Ascending aorta (tissue), 2 donors: ENCODE measurements at regions not wholly inside any gene's neighbourhood (a gene's known extent, or its start where the extent isn't known, plus 50 kb on each side); places are given as distances from the start of the nearest gene placed in this dataset.

ENCODE experiments used
- DNase-seq, 2 donors: peaks; one replicate each; pipeline ENCODE4 v3.0.0-alpha.2; 2019; ENCODE audit warnings: low spot score in 2 of 2
- H3K27ac ChIP-seq, 2 donors: fragments of 200-600 bp; sonication (generic); one replicate each; pipeline ENCODE4 v1.5.1; 2016 to 2017; ENCODE audit warnings: mild to moderate bottlenecking in 1 of 2
- H3K27me3 ChIP-seq: fragments of 200-600 bp; sonication (generic); one replicate; pipeline ENCODE4 v1.5.1; 2017
- H3K36me3 ChIP-seq, 2 donors: fragments of 200-600 bp; sonication (generic); one replicate each; pipeline ENCODE4 v1.5.1; 2016
- H3K4me1 ChIP-seq, 2 donors: fragments of 200-600 bp; sonication (generic); one replicate each; pipeline ENCODE4 v1.5.1; 2016 to 2017; ENCODE audit warnings: mild to moderate bottlenecking in 1 of 2
- H3K4me3 ChIP-seq, 2 donors: fragments of 200-600 bp; sonication (generic); one replicate each; pipeline ENCODE4 v1.5.1; 2016 to 2017; ENCODE audit warnings: mild to moderate bottlenecking in 1 of 2
- H3K9me3 ChIP-seq, 2 donors: fragments of 200-600 bp; sonication (generic); one replicate each; pipeline ENCODE4 v1.5.1; 2016
- CTCF ChIP-seq, 3 experiments: fragments of 200-600 bp in 2 of 3; fragments of 450-650 bp in 1 of 3; sonication (generic) in 2 of 3; IDR thresholded peaks; one replicate each; pipeline ENCODE4 v1.5.1; 2016 to 2019; ENCODE audit warnings: antibody characterized with exemption in 3 of 3, mild to moderate bottlenecking in 1 of 3, moderate library complexity in 1 of 3
- intact Hi-C: fragments of 100-400 bp; cut with DNase I; formaldehyde crosslinking; loops from one replicate; pipeline ENCODE4 v1.15.1; 2023

GRCh38 chr4:171142045-171142444, 671.2 kb upstream of the GALNTL6 start:
- intact Hi-C loops, result no loop called here
- Histone ChIP-seq H3K9me3 (no peaks in the 10 kb centered on the region), H3K27me3 (no peaks in the 10 kb centered on the region), H3K4me3 (no peak overlapping the region), H3K27ac (no peak overlapping the region), H3K36me3 (no peaks in the 10 kb centered on the region), H3K4me1 (peaks cover 0 to 2% of the 10 kb centered on the region in 2 donors)
- no peak for TF ChIP-seq CTCF (IDR thresholded peaks at IDR 0.05)
- no peak for DNase-seq

- Histone ChIP-seq H3K27ac (peak overlapping the region in 1 of 2 donors; percentile 7), H3K4me3 (no peak overlapping the region)
Measured at GRCh38 chr4:171130256-171130801, 682.9 kb upstream of the GALNTL6 start.

GRCh38 chr4:171118091-171118490, 695.1 kb upstream of the GALNTL6 start:
- Histone ChIP-seq H3K4me3 (no peak overlapping the region), H3K9me3 (peaks cover 9% of the 10 kb centered on the region in 2 donors), H3K27ac (no peak overlapping the region), H3K36me3 (no peaks in the 10 kb centered on the region), H3K27me3 (no peaks in the 10 kb centered on the region), H3K4me1 (no peaks in the 10 kb centered on the region)
- TF ChIP-seq CTCF (IDR thresholded peaks at IDR 0.05), result no peak
- intact Hi-C loops, result no loop called here
- no peak for DNase-seq

More at GRCh38 chr4:171130256-171130801, 682.9 kb upstream of the GALNTL6 start:
- Histone ChIP-seq H3K4me1 (peaks cover 0 to 2% of the 10 kb centered on the region in 2 donors), H3K9me3 (no peaks in the 10 kb centered on the region), H3K36me3 (no peaks in the 10 kb centered on the region), H3K27me3 (no peaks in the 10 kb centered on the region)
- intact Hi-C loops, result no loop called here
- TF ChIP-seq CTCF (IDR thresholded peaks at IDR 0.05), result no peak
- no peak for DNase-seq

- TF ChIP-seq CTCF (IDR thresholded peaks at IDR 0.05), result no peak
- Histone ChIP-seq H3K36me3 (no peaks in the 10 kb centered on the region), H3K4me1 (no peaks in the 10 kb centered on the region), H3K27me3 (no peaks in the 10 kb centered on the region), H3K9me3 (peaks cover 9% of the 10 kb centered on the region in 2 donors), H3K4me3 (no peak overlapping the region), H3K27ac (no peak overlapping the region)
- intact Hi-C loops, result no loop called here
- no peak for DNase-seq
Measured at GRCh38 chr4:171117457-171117856, 695.7 kb upstream of the GALNTL6 start.

GRCh38 chr4:171101845-171102244, 711.4 kb upstream of the GALNTL6 start:
- Histone ChIP-seq H3K4me1 (no peaks in the 10 kb centered on the region), H3K27me3 (no peaks in the 10 kb centered on the region), H3K36me3 (no peaks in the 10 kb centered on the region), H3K4me3 (no peak overlapping the region), H3K27ac (no peak overlapping the region), H3K9me3 (peaks cover 0 to 15% of the 10 kb centered on the region in 2 donors)
- DNase-seq, result no peak
- no peak for TF ChIP-seq CTCF (IDR thresholded peaks at IDR 0.05)
- intact Hi-C loops, result no loop called here

- Histone ChIP-seq H3K27ac (no peak overlapping the region), H3K4me3 (no peak overlapping the region), H3K4me1 (no peaks in the 10 kb centered on the region), H3K36me3 (no peaks in the 10 kb centered on the region), H3K27me3 (no peaks in the 10 kb centered on the region), H3K9me3 (no peaks in the 10 kb centered on the region)
- no peak for DNase-seq
- TF ChIP-seq CTCF (IDR thresholded peaks at IDR 0.05), result no peak
- intact Hi-C loops, result no loop called here
Measured at GRCh38 chr4:171087089-171087488, 726.1 kb upstream of the GALNTL6 start.
